B cell (primary cell): ENCODE measurements at regions not wholly inside any gene's neighbourhood (a gene's known extent, or its start where the extent isn't known, plus 50 kb on each side); places are given as distances from the start of the nearest gene placed in this dataset.

Source experiments
- ATAC-seq: fragments of 200-7000 bp; cut with Tn5 transposase; one replicate; pipeline ENCODE4 v1.10.0; 2021; ENCODE audit warnings: low read depth, mild to moderate bottlenecking, moderate number of reproducible peaks, moderate library complexity
- CTCF ChIA-PET: fragments of 350-600 bp; sonication (Branson Sonifier 250); formaldehyde crosslinking; loops from one replicate; lab custom pipeline; 2021; ENCODE audit warnings: antibody characterized with exemption, inconsistent platforms; lab: Charles Lee
- POLR2A ChIA-PET: fragments of 350-600 bp; sonication (Branson Sonifier 250); formaldehyde crosslinking; loops from one replicate; lab custom pipeline; 2021; ENCODE audit warnings: antibody characterized with exemption; lab: Charles Lee
- DNase-seq: peaks from one replicate; pipeline ENCODE4 v3.0.0; 2013
- H2AFZ ChIP-seq: 2 replicates; pipeline ENCODE4 v1.6.1; 2012; ENCODE audit warnings: mild to moderate bottlenecking, low read depth, low read length; ENCODE audit not compliant: insufficient read depth, poor library complexity, severe bottlenecking
- H3K27ac ChIP-seq, 2 donors: 1 replicate in 1 of 2; 2 replicates in 1 of 2; pipeline ENCODE4 v1.5.1; 2012 to 2013; ENCODE audit warnings: low read length in 2 of 2, mild to moderate bottlenecking in 2 of 2, moderate library complexity in 1 of 2
- H3K27me3 ChIP-seq, 4 experiments: fragments of 200-600 bp in 1 of 4; sonication (generic) in 1 of 4; replicated peaks in 1 of 4; 1 replicate in 2 of 4; 2 replicates in 2 of 4; pipeline versions ENCODE4 v1.6.1 to v1.7.0; 2013 to 2016; ENCODE audit warnings: low read length in 3 of 4, mild to moderate bottlenecking in 2 of 4, mixed read lengths in 1 of 4, moderate library complexity in 1 of 4; ENCODE audit not compliant: insufficient read depth in 4 of 4, control insufficient read depth in 3 of 4; ENCODE audit errors: control extremely low read depth in 1 of 4
- H3K36me3 ChIP-seq, 2 experiments: replicated peaks in 1 of 2; 1 replicate in 1 of 2; 2 replicates in 1 of 2; pipeline versions ENCODE4 v1.6.1 to v1.7.1; 2013; ENCODE audit warnings: low read length in 1 of 2; ENCODE audit not compliant: insufficient read depth in 2 of 2, control insufficient read depth in 1 of 2; ENCODE audit errors: control extremely low read depth in 1 of 2, extremely low read depth in 1 of 2
- H3K4me1 ChIP-seq, 2 donors: fragments of 200-600 bp in 1 of 2; sonication (generic) in 1 of 2; 1 replicate in 1 of 2; 2 replicates in 1 of 2; pipeline versions ENCODE4 v1.5.1 to v1.6.1; 2013 to 2017; ENCODE audit warnings: low read length in 2 of 2; ENCODE audit not compliant: control insufficient read depth in 2 of 2, insufficient read depth in 2 of 2
- H3K4me2 ChIP-seq: replicated peaks from 2 replicates; pipeline ENCODE3; 2012; ENCODE audit warnings: mild to moderate bottlenecking, low read depth, low read length; ENCODE audit not compliant: poor library complexity, severe bottlenecking
- H3K4me3 ChIP-seq, 5 experiments: fragments of 200-600 bp in 1 of 5; sonication (generic) in 1 of 5; 1 replicate in 3 of 5; 2 replicates in 2 of 5; pipeline versions ENCODE4 v1.5.1 to v1.7.0; 2011 to 2016; ENCODE audit warnings: low read length in 4 of 5, mild to moderate bottlenecking in 4 of 5, low read depth in 2 of 5, control low read depth in 1 of 5, moderate library complexity in 1 of 5; ENCODE audit not compliant: insufficient read depth in 1 of 5; ENCODE audit errors: control extremely low read depth in 1 of 5, extremely low read depth in 1 of 5
- H3K79me2 ChIP-seq: fragments of 200-600 bp; sonication (generic); one replicate; pipeline ENCODE4 v1.6.0; 2016; ENCODE audit warnings: low read length; ENCODE audit not compliant: control insufficient read depth, insufficient read depth
- H3K9ac ChIP-seq: fragments of 200-600 bp; sonication (generic); 2 replicates; pipeline ENCODE4 v1.6.1; 2017; ENCODE audit warnings: mild to moderate bottlenecking, low read length, moderate library complexity
- H3K9me3 ChIP-seq, 3 donors: one replicate each; pipeline versions ENCODE4 v1.6.1 to v1.7.1; 2013; ENCODE audit warnings: low read length in 2 of 3; ENCODE audit not compliant: control insufficient read depth in 2 of 3, insufficient read depth in 1 of 3; ENCODE audit errors: control extremely low read depth in 1 of 3
- H4K20me1 ChIP-seq: 2 replicates; pipeline ENCODE4 v1.6.0; 2012; ENCODE audit warnings: mild to moderate bottlenecking, low read length; ENCODE audit not compliant: insufficient read depth, control insufficient read depth, poor library complexity, severe bottlenecking
- H3K27ac Mint-ChIP-seq: one replicate; pipeline ENCODE4 v1.8.0; 2021; ENCODE audit warnings: mixed read lengths
- H3K27me3 Mint-ChIP-seq: one replicate; pipeline ENCODE4 v1.8.0; 2021; ENCODE audit warnings: mixed read lengths
- H3K4me1 Mint-ChIP-seq: one replicate; pipeline ENCODE4 v1.8.0; 2021; ENCODE audit warnings: mixed read lengths
- H3K4me3 Mint-ChIP-seq: one replicate; pipeline ENCODE4 v1.8.0; 2021; ENCODE audit warnings: mixed read lengths
- H3K9me3 Mint-ChIP-seq: one replicate; pipeline ENCODE4 v1.8.0; 2022; ENCODE audit warnings: mixed read lengths; ENCODE audit not compliant: insufficient read depth
- EZH2 ChIP-seq: IDR thresholded peaks from 2 replicates; pipeline ENCODE4 v1.6.1; 2012; ENCODE audit warnings: borderline replicate concordance, low read depth, mild to moderate bottlenecking, moderate library complexity, low read length; ENCODE audit not compliant: insufficient read depth, poor library complexity, severe bottlenecking
- WGBS: methylation state at CpG from one replicate; pipeline ENCODE4 v1.1.5; 2013; ENCODE audit warnings: missing lambda C conversion rate; ENCODE audit not compliant: insufficient coverage; 5-methylcytosine and 5-hydroxymethylcytosine counted together
- intact Hi-C: fragments of 100-400 bp; cut with micrococcal nuclease; formaldehyde crosslinking; loops from one replicate; pipeline ENCODE4 v1.10.0; 2022
- TF ChIP-seq, protein P1 (sequence below): fragments of 200-600 bp; IDR thresholded peaks from one replicate; pipeline ENCODE4 v1.8.0; 2022; ENCODE audit warnings: antibody characterized with exemption, mild to moderate bottlenecking

DNA sequence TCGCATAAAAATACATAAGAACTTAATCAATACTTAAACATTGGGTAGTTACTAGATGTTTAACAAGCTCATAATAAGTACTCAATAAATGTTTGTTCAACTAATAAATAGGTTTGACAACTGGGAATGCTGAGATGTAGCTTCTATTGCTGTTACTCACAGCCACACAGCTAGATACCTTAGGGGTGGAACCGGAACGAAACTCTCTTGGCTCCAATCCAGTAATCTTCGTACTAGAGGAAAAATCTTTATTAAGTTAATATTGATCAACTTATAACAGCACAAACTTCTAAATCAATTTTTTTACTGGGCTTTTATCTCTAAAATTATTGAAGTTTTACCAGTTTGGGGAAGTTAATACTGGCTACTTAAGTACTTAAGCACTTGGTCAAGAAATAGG, 247.8 kb downstream of the PAX3 start:
- ChIA-PET CTCF (no interaction called here), POLR2A (no interaction called here)
- H3K4me1 ChIP-seq: no peaks in the 10 kb centered on the region
- H3K27ac Mint-ChIP-seq: no peak overlapping the region
- H3K4me2 ChIP-seq: no peak overlapping the region
- ATAC-seq (no peak), DNase-seq (no peak)
- H3K9ac ChIP-seq: no peak overlapping the region
- no peaks in the 10 kb centered on the region for H3K4me1 Mint-ChIP-seq
- no peaks in the 10 kb centered on the region for H3K79me2 ChIP-seq
- H3K4me3 Mint-ChIP-seq: no peak overlapping the region
- H3K27me3 ChIP-seq: peaks cover 0 to 4% (median 3%) of the 10 kb centered on the region in 4 experiments
- no peak overlapping the region for H3K27ac ChIP-seq
- no peaks in the 10 kb centered on the region for H3K9me3 ChIP-seq
- H2AFZ ChIP-seq: no peak overlapping the region
- no peaks in the 10 kb centered on the region for H3K9me3 Mint-ChIP-seq
- no peak overlapping the region for H3K4me3 ChIP-seq
- no peaks in the 10 kb centered on the region for H3K36me3 ChIP-seq
- no peaks in the 10 kb centered on the region for H4K20me1 ChIP-seq
- intact Hi-C loops: loop anchor here (10.0 kb wide), 1 partner anchor 854 kb away; no protein-coding TSS in a partner anchor
- TF ChIP-seq EZH2: no peak
- TF ChIP-seq, protein P1, sequence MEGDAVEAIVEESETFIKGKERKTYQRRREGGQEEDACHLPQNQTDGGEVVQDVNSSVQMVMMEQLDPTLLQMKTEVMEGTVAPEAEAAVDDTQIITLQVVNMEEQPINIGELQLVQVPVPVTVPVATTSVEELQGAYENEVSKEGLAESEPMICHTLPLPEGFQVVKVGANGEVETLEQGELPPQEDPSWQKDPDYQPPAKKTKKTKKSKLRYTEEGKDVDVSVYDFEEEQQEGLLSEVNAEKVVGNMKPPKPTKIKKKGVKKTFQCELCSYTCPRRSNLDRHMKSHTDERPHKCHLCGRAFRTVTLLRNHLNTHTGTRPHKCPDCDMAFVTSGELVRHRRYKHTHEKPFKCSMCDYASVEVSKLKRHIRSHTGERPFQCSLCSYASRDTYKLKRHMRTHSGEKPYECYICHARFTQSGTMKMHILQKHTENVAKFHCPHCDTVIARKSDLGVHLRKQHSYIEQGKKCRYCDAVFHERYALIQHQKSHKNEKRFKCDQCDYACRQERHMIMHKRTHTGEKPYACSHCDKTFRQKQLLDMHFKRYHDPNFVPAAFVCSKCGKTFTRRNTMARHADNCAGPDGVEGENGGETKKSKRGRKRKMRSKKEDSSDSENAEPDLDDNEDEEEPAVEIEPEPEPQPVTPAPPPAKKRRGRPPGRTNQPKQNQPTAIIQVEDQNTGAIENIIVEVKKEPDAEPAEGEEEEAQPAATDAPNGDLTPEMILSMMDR: no peak
- WGBS: no CpG with 5 or more reads among the region's 4 CpGs
- peaks cover 32% of the 10 kb centered on the region for H3K27me3 Mint-ChIP-seq

DNA sequence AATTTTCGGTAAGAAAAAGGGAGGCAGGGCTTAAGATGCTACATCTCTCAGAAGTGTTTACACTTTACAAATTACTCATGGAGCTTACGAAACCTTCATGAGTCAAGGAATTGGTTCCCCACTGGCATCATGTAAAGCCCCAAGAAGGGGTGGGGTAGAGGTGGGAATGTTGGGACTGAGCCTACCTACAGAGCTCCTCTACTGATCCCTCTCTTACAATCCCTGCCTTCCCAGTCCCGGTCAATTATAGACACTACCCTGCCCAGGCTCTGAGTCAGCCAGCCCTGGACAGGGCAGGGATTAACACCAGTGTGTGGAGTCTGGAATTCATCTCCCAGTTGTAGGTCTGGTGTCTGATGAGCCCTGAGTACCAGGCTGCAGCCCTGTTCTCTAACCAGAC, 248.9 kb downstream of the PAX3 start:
- Histone ChIP-seq H3K9me3 (no peaks in the 10 kb centered on the region), H3K4me2 (no peak overlapping the region), H3K4me1 (no peaks in the 10 kb centered on the region), H3K9ac (no peak overlapping the region), H3K27me3 (peaks cover 0 to 4% (median 3%) of the 10 kb centered on the region in 4 experiments), H4K20me1 (no peaks in the 10 kb centered on the region), H2AFZ (no peak overlapping the region), H3K4me3 (no peak overlapping the region), H3K36me3 (no peaks in the 10 kb centered on the region), H3K79me2 (no peaks in the 10 kb centered on the region), H3K27ac (no peak overlapping the region)
- ATAC-seq: no peak
- no CpG with 5 or more reads among the region's 3 CpGs for WGBS
- intact Hi-C loops: loop anchor here (10.0 kb wide), 1 partner anchor 855 kb away; no protein-coding TSS in a partner anchor
- Mint-ChIP-seq H3K4me3 (no peak overlapping the region), H3K27me3 (peaks cover 29% of the 10 kb centered on the region), H3K9me3 (no peaks in the 10 kb centered on the region), H3K27ac (no peak overlapping the region), H3K4me1 (no peaks in the 10 kb centered on the region)
- ChIA-PET CTCF (no interaction called here), POLR2A (no interaction called here)
- TF ChIP-seq, protein P1: no peak
- no peak for TF ChIP-seq EZH2
- DNase-seq: no peak
